PC-3 (cell line): ENCODE measurements at regions not wholly inside any gene's neighbourhood (a gene's known extent, or its start where the extent isn't known, plus 50 kb on each side); places are given as distances from the start of the nearest gene placed in this dataset.

Source experiments
- ATAC-seq: fragments of 200-7000 bp; cut with Tn5 transposase; 2 replicates; pipeline ENCODE4 v1.9.1; 2020; ENCODE audit warnings: mild to moderate bottlenecking, moderate library complexity
- BruUV-seq: library from RNA; stranded (reverse); fragments of 400-500 nt; replicated peaks from 2 replicates; lab custom pipeline; 2021; lab: Mats Ljungman, UMichigan
- CTCF ChIA-PET: fragments of 300-600 bp; sonication (Branson Sonifier 250); formaldehyde crosslinking; loops from one replicate; lab custom pipeline; 2022; ENCODE audit warnings: antibody characterized with exemption; lab: Charles Lee
- POLR2A ChIA-PET: fragments of 300-600 bp; sonication (Branson Sonifier 250); formaldehyde crosslinking; loops from one replicate; lab custom pipeline; 2022; ENCODE audit warnings: antibody characterized with exemption; ENCODE audit not compliant: unreplicated experiment; lab: Charles Lee
- DNase-seq: peaks from one replicate; pipeline ENCODE4 v3.0.0-alpha.2; 2015
- H2AFZ ChIP-seq: fragments of 300-600 bp; sonication (generic); 2 replicates; pipeline ENCODE4 v1.6.0; 2016; ENCODE audit warnings: antibody characterized with exemption, low read length
- H3F3A ChIP-seq: fragments of 300-600 bp; sonication (generic); one replicate; pipeline ENCODE4 v1.6.0; 2017; ENCODE audit warnings: antibody characterized with exemption, low read length, control low read depth, mild to moderate bottlenecking; ENCODE audit not compliant: unreplicated experiment
- H3K27ac ChIP-seq: fragments of 300-600 bp; sonication (generic); 2 replicates; pipeline ENCODE4 v1.5.1; 2016; ENCODE audit warnings: mild to moderate bottlenecking, low read length
- H3K27me3 ChIP-seq: fragments of 300-600 bp; sonication (generic); 2 replicates; pipeline ENCODE4 v1.6.1; 2016; ENCODE audit warnings: low read length, mixed read lengths
- H3K36me3 ChIP-seq: fragments of 300-600 bp; sonication (generic); 2 replicates; pipeline ENCODE4 v1.6.1; 2016; ENCODE audit warnings: low read depth, mixed run types, low read length, mixed read lengths
- H3K4me1 ChIP-seq: fragments of 300-600 bp; sonication (generic); 2 replicates; pipeline ENCODE4 v1.5.1; 2016; ENCODE audit warnings: low read length; ENCODE audit not compliant: insufficient read depth
- H3K4me2 ChIP-seq: fragments of 300-600 bp; sonication (generic); 2 replicates; pipeline ENCODE4 v1.6.0; 2016; ENCODE audit warnings: low read length
- H3K4me3 ChIP-seq: fragments of 300-600 bp; sonication (generic); 2 replicates; pipeline ENCODE4 v1.5.1; 2016; ENCODE audit warnings: mild to moderate bottlenecking, low read length, mixed read lengths
- H3K79me2 ChIP-seq: fragments of 300-600 bp; sonication (generic); 2 replicates; pipeline ENCODE4 v1.6.1; 2017; ENCODE audit warnings: low read length, mixed read lengths
- H3K9ac ChIP-seq: fragments of 300-600 bp; sonication (generic); 2 replicates; pipeline ENCODE4 v1.6.0; 2016; ENCODE audit warnings: mild to moderate bottlenecking, low read length
- H3K9me2 ChIP-seq: fragments of 300-600 bp; sonication (generic); replicated peaks from 2 replicates; pipeline ENCODE4 v1.6.1; 2016; ENCODE audit warnings: mixed run types, low read length, mixed read lengths
- H3K9me3 ChIP-seq: fragments of 300-600 bp; sonication (generic); 2 replicates; pipeline ENCODE4 v1.6.1; 2016; ENCODE audit warnings: low read length, mixed read lengths
- H4K20me1 ChIP-seq: fragments of 300-600 bp; sonication (generic); 2 replicates; pipeline ENCODE4 v1.6.1; 2016; ENCODE audit warnings: low read length, mixed read lengths
- EZH2 ChIP-seq: fragments of 300-600 bp; sonication (generic); IDR thresholded peaks from one replicate; pipeline ENCODE4 v1.6.1; 2017; ENCODE audit warnings: antibody characterized with exemption, mild to moderate bottlenecking, low read length; ENCODE audit not compliant: unreplicated experiment
- EZH2phosphoT487 ChIP-seq: fragments of 300-600 bp; sonication (generic); IDR thresholded peaks from 2 replicates; pipeline ENCODE4 v1.6.1; 2018; ENCODE audit warnings: mild to moderate bottlenecking, antibody characterized with exemption, low read length, borderline replicate concordance
- intact Hi-C: fragments of 100-400 bp; cut with micrococcal nuclease; formaldehyde crosslinking; loops from 2 replicates; pipeline ENCODE4 v1.9.0; 2023
- TF ChIP-seq, protein P1 (sequence below): fragments of 300-600 bp; sonication (generic); conservative IDR thresholded peaks from 2 replicates; pipeline ENCODE4 v1.5.1; 2017; ENCODE audit warnings: antibody characterized with exemption, low read depth, mild to moderate bottlenecking, low read length

DNA sequence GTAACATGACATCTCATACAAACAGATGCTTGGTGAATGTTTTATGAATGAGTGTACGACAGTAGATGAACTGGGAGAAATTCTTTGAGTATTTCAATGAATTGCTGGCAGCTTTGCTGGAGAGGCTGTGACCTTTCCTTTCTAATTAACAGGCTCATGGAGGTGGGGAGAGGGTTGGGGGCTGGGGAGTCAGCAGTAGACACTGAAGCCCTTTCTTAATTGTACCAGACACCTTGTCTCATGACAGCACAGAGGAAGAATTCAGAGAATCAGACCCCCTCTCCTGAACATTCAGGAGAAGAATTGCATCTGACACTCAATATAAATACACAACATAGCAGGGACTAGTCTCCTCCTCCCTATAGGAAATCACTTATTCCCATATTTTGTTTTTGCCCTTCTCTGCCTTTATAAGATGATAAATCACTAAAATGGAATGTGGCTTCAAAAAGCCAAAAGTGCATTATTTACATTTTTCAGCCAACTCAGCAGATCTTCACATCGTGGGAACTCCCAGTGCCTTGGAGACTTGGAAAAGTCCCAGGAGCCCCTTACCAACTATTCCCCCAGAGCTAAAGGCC lies 66.2 kb upstream of the TPM1 start:
- Histone ChIP-seq H3K36me3 (no peaks in the 10 kb centered on the region), H3K9me2 (no peaks in the 10 kb centered on the region), H3K4me2 (no peak overlapping the region), H4K20me1 (no peaks in the 10 kb centered on the region), H2AFZ (no peak overlapping the region), H3K4me3 (no peak overlapping the region), H3K79me2 (no peaks in the 10 kb centered on the region), H3F3A (no peaks in the 10 kb centered on the region), H3K9me3 (no peaks in the 10 kb centered on the region), H3K9ac (no peak overlapping the region), H3K27ac (no peak overlapping the region), H3K4me1 (peaks cover 10% of the 10 kb centered on the region), H3K27me3 (no peaks in the 10 kb centered on the region)
- CTCF ChIA-PET = no interaction called here
- BruUV-seq = no TSS peak
- DNase-seq (no peak), ATAC-seq (no peak)
- TF ChIP-seq, protein P1, sequence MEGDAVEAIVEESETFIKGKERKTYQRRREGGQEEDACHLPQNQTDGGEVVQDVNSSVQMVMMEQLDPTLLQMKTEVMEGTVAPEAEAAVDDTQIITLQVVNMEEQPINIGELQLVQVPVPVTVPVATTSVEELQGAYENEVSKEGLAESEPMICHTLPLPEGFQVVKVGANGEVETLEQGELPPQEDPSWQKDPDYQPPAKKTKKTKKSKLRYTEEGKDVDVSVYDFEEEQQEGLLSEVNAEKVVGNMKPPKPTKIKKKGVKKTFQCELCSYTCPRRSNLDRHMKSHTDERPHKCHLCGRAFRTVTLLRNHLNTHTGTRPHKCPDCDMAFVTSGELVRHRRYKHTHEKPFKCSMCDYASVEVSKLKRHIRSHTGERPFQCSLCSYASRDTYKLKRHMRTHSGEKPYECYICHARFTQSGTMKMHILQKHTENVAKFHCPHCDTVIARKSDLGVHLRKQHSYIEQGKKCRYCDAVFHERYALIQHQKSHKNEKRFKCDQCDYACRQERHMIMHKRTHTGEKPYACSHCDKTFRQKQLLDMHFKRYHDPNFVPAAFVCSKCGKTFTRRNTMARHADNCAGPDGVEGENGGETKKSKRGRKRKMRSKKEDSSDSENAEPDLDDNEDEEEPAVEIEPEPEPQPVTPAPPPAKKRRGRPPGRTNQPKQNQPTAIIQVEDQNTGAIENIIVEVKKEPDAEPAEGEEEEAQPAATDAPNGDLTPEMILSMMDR = no peak
- TF ChIP-seq EZH2 (no peak), EZH2phosphoT487 (no peak)
- POLR2A ChIA-PET = no interaction called here
- intact Hi-C loops = no loop called here

DNA sequence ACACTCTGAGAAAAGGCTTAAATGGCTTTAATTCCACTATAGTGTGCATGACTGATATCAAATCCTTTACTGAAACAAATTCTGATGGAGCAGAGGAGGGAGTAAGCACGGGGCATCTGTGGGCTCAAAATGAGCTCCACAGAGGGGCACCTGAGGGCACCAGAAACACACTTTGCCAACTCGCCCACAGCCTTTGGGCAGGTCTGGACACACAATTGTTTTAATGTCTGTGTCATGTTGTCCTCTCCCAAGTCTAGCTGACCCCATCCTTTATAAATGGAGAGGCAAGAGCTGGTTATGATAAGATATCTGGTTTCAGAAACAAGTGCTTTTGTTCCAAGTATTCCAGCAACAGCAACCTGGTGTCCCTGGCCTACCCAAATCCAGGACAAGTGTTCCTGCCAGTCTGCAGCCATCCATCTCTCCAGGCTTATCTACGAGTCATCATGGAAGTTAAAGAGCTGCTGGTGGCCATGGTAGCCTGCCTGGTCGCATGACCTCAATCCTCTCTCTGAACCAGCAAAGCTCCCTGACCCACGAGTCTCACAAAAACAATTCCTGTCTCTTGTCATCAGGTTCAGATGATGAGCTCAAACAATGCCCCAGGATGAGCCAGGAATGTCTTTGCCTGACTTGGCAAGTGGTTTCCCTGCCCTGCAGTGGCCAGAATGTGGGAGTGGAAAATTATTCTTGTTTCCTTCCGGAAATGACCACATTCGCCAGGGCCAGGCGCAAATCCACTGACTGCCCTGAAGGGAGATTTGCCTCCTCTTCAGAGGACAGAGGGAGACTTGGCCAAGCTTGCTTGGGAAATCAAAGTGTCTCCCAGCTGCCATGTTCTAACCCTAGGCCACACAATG lies 64.4 kb upstream of the TPM1 start:
- H3K9me2 ChIP-seq = no peaks in the 10 kb centered on the region
- H3K4me1 ChIP-seq = peaks cover 2% of the 10 kb centered on the region
- H3F3A ChIP-seq = no peaks in the 10 kb centered on the region
- H3K4me2 ChIP-seq = no peak overlapping the region
- no peak for TF ChIP-seq EZH2
- ChIA-PET POLR2A (no interaction called here), CTCF (no interaction called here)
- intact Hi-C loops = no loop called here
- BruUV-seq = no TSS peak
- DNase-seq (no peak), ATAC-seq (no peak)
- no peaks in the 10 kb centered on the region for H3K9me3 ChIP-seq
- H4K20me1 ChIP-seq = no peaks in the 10 kb centered on the region
- H3K79me2 ChIP-seq = no peaks in the 10 kb centered on the region
- H3K27me3 ChIP-seq = no peaks in the 10 kb centered on the region
- no peak overlapping the region for H3K4me3 ChIP-seq
- H3K9ac ChIP-seq = no peak overlapping the region
- H3K36me3 ChIP-seq = no peaks in the 10 kb centered on the region
- H3K27ac ChIP-seq = no peak overlapping the region
- no peak overlapping the region for H2AFZ ChIP-seq

DNA sequence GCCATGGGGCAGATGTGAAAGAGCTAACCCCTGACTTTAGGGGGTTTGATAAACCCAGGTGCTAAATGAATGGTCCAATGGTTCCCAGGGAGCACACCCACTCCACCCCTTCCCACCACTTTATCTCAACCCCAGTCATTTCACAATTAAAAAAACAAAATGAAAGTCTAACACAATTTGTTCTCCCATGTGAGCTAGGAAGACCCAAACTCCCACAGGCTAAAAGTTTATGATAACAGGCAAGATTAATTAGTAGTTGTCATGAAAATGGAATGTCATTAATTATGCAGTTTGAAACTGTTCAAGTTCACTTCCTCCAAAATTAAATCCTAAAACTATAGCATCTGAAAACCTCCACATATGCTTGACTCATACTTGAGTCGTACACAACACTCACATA lies 63.3 kb upstream of the TPM1 start:
- no peaks in the 10 kb centered on the region for H3K27me3 ChIP-seq
- no peak overlapping the region for H3K27ac ChIP-seq
- H3K36me3 ChIP-seq = no peaks in the 10 kb centered on the region
- ChIA-PET POLR2A (no interaction called here), CTCF (no interaction called here)
- H2AFZ ChIP-seq = no peak overlapping the region
- no peaks in the 10 kb centered on the region for H3K9me2 ChIP-seq
- no peaks in the 10 kb centered on the region for H3F3A ChIP-seq
- no TSS peak for BruUV-seq
- ATAC-seq (no peak), DNase-seq (no peak)
- H3K9me3 ChIP-seq = no peaks in the 10 kb centered on the region
- no peak overlapping the region for H3K9ac ChIP-seq
- intact Hi-C loops = no loop called here
- no peak overlapping the region for H3K4me2 ChIP-seq
- TF ChIP-seq EZH2 = no peak
- no peaks in the 10 kb centered on the region for H3K4me1 ChIP-seq
- no peaks in the 10 kb centered on the region for H3K79me2 ChIP-seq
- no peaks in the 10 kb centered on the region for H4K20me1 ChIP-seq
- H3K4me3 ChIP-seq = no peak overlapping the region
